Islet of Langerhans (tissue), 1 donor: ENCODE measurements at regions not wholly inside any gene's neighbourhood (a gene's known extent, or its start where the extent isn't known, plus 50 kb on each side); places are given as distances from the start of the nearest gene placed in this dataset.

Experiments used
- FAIRE-seq: peaks from one replicate; lab custom pipeline; 2011; peaks lifted over from hg19 to GRCh38; lab: Jason Lieb, UNC

- FAIRE-seq = no peak
Observed at GRCh38 chr11:91459840-91460239, 764.8 kb upstream of the FAT3 start.

GRCh38 chr11:91446267-91446666 is 778.4 kb upstream of the FAT3 start:
- no peak for FAIRE-seq

GRCh38 chr11:91435694-91436395 is 788.8 kb upstream of the FAT3 start:
- peak; percentile 81 for FAIRE-seq

GRCh38 chr11:91433284-91434010 is 791.2 kb upstream of the FAT3 start:
- FAIRE-seq = no peak

- no peak for FAIRE-seq
Observed at GRCh38 chr11:91421641-91422040, 803.0 kb upstream of the FAT3 start.

GRCh38 chr11:91407842-91408241 is 816.8 kb upstream of the FAT3 start:
- FAIRE-seq = peak; percentile 45

- no peak for FAIRE-seq
Observed at GRCh38 chr11:91406009-91406408, 818.6 kb upstream of the FAT3 start.

- no peak for FAIRE-seq
Observed at GRCh38 chr11:91404344-91404743, 820.3 kb upstream of the FAT3 start.

- no peak for FAIRE-seq
Observed at GRCh38 chr11:91397134-91397468, 827.5 kb upstream of the FAT3 start.

GRCh38 chr11:91396236-91397133 is 828.1 kb upstream of the FAT3 start:
- peak; percentile 72 for FAIRE-seq

- FAIRE-seq = peak; percentile 76
Observed at GRCh38 chr11:91394727-91395414, 829.7 kb upstream of the FAT3 start.

GRCh38 chr11:91394073-91394726 is 830.4 kb upstream of the FAT3 start:
- no peak for FAIRE-seq

GRCh38 chr11:91382946-91383345 is 841.7 kb upstream of the FAT3 start:
- no peak for FAIRE-seq

GRCh38 chr11:91374794-91375193 is 849.8 kb upstream of the FAT3 start:
- no peak for FAIRE-seq

GRCh38 chr11:91373497-91373896 is 851.1 kb upstream of the FAT3 start:
- no peak for FAIRE-seq

GRCh38 chr11:91366816-91367215 is 857.8 kb upstream of the FAT3 start:
- no peak for FAIRE-seq

GRCh38 chr11:91365986-91366585 is 858.5 kb upstream of the FAT3 start:
- FAIRE-seq = no peak

- FAIRE-seq = no peak
Observed at GRCh38 chr11:91350931-91351330, 873.7 kb upstream of the FAT3 start.

GRCh38 chr11:91326751-91327150 is 897.9 kb upstream of the FAT3 start:
- FAIRE-seq = no peak

GRCh38 chr11:91326280-91326679 is 898.3 kb upstream of the FAT3 start:
- no peak for FAIRE-seq

- FAIRE-seq = no peak
Observed at GRCh38 chr11:91314521-91314920, 910.1 kb upstream of the FAT3 start.
